ENCODE measurements at regions not wholly inside any gene's neighbourhood (a gene's known extent, or its start where the extent isn't known, plus 50 kb on each side); places are given as distances from the start of the nearest gene placed in this dataset.

GRCh38 chr4:18401425-18401824 is 379.9 kb upstream of the LCORL start:
- TF ChIP-seq POLR2A (IDR thresholded peaks at IDR 0.05) = no peak
- no peak for TF ChIP-seq CTCF (IDR thresholded peaks at IDR 0.05)
